CD4-positive, alpha-beta T cell treated with Interleukin-6 for 4 hours (primary cell): ENCODE measurements at regions not wholly inside any gene's neighbourhood (a gene's known extent, or its start where the extent isn't known, plus 50 kb on each side); places are given as distances from the start of the nearest gene placed in this dataset.
A peak's percentile ranks its signal among the peaks of the same experiment; 100 is the strongest.

Source experiments
- DNase-seq: peaks from one replicate; pipeline ENCODE4 v3.0.0-alpha.2; 2020; ENCODE audit warnings: mixed read lengths

DNA sequence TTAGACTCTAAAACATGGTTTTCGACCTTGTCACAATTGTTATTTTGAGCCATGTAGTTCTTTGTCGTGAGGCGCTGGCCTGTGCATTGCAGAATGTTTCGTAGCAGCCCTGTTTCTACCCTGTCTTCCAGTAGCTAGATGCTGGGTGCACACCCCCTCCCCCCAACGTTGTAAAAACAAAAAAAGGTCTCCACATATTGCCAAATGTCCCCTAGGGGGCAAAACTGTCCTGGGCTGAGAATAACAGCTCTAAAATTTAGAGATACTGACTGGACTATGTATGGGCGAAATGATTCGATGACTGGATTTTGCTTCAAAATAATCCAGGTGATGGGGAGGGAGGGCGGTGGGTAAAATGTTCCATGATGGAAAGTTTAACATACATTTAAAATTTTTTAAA, 126.1 kb upstream of the FUT8 start:
- peak; percentile 42 for DNase-seq

DNA sequence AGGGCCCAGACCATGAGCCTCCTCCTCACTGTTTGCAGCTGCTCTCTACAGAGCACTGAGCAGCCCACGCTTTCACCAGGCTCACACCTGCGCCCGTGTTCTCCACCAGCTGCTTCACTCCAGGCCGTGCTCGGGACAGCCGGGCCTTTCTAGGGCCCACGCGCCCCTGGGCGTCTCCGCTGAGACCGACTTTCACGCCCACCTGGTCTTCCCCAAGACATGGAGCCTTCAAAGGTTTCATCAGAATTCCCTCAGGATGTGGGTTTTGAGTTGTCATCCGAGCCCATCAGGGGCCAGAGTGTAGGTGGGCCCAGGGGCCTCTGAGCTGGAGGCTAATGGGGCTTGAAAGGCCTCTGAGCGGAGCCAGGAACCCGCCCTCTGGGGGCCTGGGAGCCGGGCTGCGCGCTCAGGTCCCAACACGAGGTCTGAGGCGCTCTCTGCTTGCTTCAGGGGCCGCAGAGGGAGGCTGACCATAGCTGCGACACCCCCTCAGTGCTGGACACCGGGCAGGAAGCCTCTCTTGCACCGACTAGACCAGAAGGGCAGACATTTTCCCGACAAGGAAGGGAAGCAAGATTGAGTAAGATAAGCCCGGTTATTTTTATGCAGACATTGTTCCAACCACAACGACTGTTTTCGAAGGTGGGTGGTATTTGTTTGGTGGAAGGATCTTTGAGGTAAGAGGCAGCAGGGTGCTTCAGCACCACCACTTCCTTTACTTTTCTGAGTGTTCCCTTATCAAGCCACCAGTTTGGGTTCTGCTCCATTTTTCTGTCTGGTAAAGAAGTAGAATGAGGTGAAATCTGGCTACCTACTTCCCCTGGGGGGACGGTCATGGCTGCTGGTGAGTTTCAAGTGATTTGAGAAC, 125.0 kb upstream of the FUT8 start:
- DNase-seq, result peak; percentile 63

DNA sequence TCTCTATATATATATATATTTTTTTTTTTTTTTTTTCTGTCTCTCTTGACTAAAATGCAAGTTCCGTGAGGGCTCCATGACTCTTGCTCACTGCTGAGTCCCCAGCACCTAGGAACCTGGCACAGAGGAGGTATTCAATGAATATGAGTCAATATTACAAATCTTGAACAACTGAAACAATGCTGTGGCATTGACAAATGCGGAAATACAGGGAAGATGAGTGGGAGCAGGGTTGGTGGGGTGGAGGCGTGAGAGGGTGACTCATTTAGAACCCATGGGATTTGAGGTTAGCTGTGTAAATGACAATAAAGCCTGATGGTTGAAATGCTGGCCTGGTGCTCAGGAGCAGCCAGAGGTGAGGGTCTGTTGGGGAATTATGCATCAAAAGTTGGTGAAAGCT, 121.7 kb upstream of the FUT8 start:
- no peak for DNase-seq

DNA sequence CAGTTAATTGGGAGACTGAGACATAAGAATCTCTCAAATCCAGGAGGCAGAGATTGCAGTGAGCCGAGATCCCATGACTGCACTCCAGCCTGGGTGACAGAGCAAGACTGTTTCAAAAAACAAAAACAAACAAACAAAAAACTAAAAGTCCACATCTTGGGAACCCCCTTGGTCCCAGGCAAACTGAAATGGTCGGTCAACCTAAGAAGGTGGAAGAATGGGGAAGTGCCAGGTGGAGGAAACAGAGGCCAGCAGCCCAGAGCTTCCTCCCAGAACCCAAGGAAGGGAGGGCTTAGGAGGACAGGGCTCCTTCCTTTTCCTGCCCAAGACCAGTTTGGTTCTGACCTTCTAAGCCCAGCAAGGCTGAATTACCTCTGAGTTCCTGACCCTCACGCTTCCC, 121.0 kb upstream of the FUT8 start:
- no peak for DNase-seq

DNA sequence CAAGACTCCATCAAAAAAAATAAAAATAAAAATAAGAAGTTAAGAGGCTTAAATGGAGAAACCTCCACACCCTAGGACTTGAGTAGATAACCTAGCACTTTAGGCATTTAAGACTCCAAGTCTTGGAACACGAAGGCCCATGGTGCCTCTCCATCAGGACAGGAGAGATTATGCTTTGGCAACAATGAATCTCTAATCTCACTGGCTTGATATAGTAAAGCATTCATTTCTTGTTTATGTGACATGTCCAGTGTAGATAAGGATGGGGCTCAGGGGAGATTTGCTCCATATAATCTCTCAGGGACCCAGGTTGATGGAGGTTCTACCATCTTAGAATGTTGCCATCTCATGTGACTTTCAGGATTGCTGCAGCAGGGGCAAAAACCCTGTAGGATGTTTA, 117.7 kb upstream of the FUT8 start:
- no peak for DNase-seq

DNA sequence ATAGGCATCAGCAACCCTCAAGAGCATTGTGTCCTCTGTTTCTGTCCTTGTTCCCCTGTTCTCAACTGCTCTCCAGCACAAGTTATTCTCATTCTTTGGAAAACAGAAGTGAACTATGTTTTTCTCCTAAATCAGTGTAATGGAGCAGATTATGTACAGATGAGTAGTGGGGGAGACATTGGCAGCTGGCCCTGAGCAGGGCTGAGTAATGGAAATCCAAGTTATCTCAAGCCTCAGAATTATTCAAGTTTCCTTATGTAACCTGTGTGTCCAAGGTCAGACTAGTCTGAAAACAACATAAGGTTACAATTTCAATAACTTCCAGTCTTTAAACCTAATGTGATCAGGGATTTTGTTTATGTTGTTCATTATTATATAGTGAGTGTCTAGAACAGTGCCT, 116.1 kb upstream of the FUT8 start:
- no peak for DNase-seq

DNA sequence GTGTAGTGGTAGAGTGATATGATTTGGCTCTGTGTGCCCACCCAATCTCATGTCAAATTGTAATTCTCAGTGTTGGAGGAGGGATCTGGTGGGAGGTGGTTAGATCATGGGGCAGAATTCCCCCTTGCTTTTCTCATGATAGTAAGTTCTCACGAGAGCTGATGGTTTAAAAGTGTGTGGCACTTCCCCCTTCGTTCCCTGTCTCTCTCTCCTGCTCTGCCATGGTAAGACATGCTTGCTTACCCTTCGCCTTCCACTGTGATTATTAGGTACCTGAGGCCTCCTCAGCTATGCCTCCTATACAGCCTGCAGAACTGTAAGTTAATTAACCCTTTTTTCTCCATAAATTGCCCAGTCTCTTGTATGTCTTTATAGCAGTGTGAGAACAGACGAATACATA, 115.7 kb upstream of the FUT8 start:
- no peak for DNase-seq

DNA sequence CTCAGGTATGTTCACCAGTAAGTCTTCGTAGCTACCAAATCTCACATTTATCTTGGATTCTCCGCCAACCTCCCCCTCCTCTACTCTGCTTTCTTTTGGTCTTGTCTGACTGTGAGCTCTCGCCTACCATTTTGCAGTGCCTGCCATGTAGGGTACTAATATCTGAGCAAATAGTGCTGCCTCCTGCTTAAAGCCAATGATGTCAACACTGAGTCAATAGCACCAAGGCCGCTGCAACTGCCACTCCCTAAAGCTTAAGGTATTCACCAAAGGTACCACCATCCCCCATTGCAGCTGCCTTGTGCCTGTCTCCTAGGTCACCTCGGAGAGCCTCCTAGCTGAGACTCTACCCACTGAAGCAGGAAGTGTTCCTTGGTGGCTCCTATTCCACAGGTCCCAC, 114.8 kb upstream of the FUT8 start:
- DNase-seq, result no peak

DNA sequence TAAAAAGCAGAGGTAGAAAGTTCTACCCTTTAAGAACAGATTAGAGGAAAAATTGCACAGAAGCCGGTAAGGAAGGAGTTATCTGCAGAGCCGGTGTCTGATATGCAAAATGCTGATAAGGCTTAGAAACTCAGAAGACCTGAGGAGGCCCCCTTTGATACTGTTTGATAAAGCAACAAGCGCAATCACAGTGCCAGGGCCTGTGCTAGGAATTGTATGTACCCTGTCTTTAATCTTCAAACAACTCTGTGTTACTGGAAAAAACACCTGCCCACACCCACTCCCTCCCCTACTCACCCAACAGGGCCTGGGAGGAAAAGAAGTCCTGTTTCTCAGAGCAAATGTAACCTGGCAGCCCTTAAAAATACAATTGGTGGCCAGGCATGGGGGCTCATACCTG, 112.7 kb upstream of the FUT8 start:
- peak; percentile 47 for DNase-seq

DNA sequence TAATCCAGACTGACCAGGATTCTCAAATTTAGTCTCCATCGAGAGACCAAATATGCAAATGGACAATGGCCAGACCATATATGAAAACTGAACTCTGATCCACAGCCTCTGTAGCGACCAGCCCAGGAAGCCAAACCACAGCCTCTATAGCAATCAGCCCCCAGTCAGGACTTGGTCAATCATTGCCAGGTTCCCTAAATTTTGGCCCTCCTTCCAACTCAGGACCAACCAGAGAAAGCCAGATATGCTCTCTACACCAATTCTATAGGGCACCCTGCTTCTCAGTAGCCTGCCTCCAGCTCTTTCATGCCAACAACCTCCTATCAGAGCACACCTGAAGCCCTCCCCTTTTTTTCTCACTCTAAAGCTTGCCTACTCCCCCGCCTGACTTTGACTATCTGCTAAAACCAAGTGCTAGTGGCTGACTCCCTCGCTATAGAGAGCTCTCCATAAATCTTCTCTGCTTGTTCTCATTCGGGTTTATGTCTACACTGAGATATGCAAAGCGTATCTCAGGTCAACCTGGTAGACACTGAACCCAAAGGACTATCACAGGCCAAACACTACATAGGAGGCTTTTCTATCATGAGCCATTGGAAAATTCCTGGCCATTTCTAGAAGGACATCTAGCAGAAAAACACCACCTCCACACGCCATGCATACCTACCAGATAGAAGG, 110.5 kb upstream of the FUT8 start:
- DNase-seq, result no peak

DNA sequence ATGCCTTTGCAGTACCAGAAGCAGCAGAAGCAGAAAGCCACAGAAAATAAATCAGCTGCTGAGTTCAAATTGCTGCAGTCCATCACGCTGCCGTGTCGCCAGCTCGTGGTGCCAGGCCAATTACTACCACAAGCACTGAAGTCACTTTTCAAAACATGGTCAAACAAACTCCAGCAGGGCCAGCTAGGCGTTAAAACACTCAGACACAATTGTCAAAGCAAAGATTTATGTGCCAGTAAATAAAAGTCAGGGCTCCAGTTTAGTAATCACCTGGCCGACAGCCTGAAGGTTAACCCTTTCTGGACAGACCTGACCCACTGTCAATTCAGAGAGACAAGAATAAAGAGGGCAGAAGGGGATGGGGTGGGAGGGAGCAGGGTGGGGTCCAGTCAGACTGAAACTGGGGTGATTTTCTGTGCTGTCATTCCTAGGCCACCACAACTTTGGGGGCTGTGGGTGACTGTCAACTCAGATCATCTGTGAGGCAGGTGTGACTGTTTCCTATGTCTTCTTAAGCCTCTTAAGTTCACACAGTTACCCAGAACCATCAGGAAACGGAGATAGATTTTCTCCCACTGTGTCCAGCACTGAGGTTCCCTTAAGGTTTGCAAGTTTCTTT, 109.8 kb upstream of the FUT8 start:
- DNase-seq, result no peak

DNA sequence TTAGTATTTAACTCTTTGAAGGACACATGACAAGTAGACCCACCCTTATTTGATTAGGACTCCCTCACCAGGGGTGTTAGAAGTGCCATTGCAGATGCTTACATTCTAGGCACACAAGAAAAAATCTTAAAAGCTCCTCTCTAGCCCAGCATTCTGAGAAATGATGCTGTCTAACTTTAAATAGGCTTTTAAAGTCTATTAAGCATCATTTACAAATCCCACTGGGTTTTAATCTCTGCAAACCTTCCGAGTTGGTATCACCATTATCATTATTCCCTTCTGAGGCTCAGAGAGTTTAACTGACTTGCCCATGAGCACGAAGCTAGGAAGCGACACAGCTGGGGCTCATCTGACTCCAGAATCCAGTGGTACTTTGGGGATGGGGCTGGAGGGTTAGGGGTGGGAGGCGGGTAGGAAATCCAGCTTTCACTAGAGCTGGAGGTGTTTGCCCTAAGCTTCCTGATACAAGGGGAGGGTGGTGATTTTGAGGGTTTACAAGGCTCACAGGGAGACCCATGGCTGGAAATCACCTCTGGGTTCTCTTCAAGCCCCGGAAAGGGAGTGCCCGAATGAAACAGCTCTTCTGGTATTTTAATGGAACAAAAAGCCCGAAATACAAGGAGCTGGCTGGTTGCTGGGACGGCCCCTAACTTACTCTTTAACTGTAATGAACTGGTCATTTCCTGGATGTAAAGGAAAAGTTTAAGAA, 109.2 kb upstream of the FUT8 start:
- DNase-seq, result no peak

DNA sequence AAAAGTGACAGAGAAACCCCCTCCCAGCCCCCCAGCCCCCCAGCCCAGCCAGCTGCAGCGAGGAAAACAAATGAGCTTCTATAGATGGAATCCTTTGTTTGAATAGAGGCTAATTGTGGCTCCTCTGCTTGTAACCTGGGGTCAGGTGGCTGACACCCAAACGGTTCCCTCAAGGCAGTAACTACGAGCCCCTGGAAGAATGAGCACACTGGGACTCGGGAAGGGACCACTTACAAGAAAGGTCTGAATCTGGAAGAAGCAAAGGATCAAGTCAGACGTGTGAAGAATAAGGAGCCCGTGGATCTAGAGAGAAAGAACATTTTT, 108.7 kb upstream of the FUT8 start:
- no peak for DNase-seq

DNA sequence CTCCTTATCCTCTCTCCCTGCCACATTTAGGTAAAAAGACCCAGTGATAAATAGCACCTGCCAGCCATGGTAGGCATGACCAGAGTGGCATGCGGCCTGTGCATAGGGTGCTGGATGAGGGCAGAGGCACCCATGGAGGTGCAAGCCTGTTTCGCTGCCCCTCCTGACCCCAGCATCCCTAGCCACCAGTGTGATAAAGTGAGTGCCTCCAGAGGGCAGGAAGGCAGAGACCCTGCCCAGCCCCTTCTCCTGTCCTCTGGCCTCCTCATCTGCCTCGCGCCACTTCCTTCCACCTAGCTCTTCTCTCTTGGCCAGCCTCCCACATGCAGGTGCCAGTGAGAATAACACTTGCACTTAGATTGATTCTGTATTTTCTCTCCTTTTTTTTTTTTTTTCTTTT, 108.3 kb upstream of the FUT8 start:
- no peak for DNase-seq

DNA sequence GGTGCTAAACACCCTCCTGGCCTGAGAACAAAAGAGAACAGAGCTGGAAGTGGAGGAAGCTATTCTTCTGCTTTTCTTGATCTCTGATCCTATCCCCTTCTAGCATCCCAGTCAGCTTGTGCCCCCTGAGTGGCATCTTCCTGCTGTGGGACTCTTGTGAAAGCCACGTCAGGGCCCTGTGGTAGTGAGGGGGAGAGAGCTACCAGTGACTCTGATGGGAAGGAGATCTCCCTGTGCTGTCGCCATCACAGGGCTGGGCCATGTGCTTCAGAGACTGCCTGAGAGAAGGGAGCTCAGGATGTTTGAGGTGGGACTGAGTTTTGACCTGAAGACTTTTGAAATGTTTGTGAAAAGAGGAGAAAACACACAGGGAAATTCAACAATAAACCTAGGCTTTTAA, 107.6 kb upstream of the FUT8 start:
- DNase-seq, result no peak

DNA sequence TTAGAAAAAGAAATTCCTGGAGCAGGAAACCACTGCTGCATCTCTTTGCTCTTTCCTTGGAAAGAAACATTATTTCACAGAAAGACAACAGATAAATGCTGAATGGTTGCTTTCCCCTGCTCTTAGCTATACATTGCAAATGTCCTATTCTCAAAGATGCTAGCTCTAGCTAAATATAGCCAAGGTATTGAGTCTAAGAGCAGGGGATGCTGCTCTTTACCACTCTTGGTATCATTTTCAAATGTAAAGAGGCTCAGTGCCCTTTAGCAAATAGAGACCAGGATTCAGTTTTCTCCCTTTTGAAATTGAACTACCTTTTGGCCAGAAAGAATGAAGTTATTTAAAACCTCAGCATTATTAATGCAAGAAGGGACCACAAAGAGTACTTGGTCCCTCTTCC, 104.0 kb upstream of the FUT8 start:
- no peak for DNase-seq

DNA sequence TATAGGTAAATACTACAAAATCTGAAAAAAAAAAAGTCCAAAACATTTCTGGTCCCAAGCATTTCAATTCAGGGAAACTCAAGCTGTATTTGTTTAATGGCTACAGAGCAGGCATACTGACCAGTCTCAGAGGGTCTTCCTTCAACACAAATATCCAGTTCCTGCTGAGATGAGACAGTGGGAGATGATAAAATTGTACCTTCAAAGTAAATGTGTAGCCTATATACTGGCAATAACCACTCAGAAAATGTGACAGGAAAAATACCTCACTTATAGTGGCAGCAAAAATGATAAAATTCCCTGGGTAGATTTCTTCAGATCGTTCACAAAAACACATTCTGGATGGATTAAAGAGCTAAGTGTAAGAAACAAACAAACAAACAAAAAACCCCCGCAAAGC, 102.0 kb upstream of the FUT8 start:
- DNase-seq, result no peak

DNA sequence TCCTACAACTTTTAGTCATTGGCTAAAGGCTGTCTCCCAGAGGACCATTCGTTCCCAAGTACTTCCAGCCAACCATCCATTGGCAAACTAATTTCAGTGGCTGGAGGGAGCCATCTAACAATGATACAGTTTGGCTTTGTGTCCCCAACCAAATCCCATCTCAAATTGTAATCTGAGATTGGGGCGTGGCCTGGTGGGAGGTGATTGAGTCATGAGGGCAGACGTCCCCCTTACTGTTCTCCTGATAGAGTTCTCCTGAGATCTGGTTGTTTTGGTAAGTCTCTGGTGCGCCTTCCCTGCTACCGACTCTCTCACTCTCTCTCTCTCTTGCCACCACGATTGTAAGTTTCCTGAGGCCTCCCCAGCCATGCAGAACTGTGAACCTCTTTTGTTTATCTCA, 99.7 kb upstream of the FUT8 start:
- no peak for DNase-seq

DNA sequence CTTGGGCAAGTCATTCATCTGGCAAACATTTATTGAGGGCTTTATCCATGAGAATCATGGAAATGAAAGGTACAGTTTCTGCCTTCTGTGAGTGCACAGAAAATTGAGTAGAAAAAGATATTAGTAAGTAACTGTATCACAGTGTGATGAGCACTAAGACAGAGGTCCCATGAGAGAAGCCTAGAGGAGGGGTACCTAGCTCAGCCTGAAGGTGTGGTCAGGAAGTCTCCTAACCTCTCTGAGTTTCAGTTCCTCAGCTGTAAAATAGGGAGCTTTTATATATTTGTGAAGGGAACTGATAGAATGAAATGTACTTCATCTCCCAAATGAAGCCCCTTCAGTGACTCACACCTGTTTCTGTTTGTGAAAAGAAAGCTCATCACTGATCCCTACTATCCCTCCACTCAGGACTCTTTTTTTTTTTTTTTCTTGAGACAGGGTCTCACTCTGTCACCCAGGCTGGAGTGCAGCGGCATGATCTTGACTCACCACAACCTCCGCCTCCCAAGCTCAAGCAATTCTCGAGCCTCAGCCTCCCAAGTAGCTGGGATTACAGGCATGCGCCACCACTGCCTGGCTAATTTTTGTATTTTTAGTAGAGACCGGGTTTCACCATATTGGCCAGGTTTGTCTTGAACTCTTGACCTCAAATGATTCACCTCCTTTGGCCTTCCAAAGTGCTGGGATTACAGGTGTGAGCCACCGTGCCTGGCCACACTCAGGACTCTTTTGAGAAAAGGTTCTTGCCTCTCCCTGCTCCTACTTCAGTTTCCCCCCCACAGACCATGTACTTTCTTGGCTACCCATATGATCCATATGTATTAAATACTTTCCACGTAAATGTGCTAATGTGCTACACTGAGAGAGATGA, 93.7 kb upstream of the FUT8 start:
- no peak for DNase-seq

DNA sequence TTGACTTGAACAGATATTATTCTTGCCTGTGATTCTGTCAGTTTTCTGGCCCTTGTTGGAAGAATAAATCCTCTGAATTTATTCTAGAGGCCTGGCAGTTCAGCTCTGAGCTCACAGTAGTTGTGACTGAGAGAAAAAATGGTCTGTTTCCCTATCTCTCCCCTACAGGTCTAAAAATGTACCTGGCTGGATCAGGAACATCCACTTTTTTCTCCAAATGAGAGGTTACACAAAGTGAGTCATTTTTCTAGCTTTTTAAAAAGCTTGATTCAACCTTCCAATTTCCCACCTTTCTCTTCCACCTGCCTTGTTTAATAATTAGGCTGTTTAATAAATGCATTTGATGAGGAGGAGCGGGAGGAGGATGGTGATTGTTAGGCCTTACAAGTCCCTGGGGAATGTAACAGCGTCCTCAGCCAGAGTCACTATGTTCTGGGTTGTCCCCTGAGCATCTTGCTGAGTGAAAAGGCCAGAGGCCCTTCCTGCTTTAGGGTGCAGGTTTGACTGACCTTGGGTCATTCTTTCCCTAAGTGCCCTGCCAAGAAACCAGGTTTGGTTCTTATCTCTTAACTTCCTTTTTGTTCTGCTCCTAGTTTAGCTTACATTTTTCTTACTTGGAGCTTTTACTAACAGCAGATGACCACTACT, 91.7 kb upstream of the FUT8 start:
- no peak for DNase-seq

DNA sequence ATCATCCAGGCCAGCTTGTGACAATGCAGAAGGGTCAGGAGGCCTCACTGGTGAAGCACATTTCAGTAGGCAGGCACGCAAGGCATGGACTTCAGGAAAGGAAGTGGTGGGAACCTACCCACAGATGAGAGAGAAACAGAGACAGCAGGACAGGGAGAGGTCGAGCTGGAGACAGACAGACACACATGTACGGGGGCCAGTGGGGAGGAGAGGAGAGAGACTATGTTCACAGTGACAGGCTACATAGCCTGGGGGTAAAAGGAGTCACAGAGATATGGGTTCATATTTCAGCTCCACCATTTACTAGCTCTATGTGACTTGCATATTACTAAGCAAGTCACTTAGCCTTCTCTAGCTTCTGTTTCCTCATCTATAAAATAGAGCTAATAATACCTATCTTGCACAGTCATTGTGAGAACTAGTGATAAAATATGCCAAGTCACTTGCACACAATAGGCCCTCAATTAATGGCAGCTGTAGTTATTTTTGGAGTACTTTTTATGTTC, 91.1 kb upstream of the FUT8 start:
- peak; percentile 20 for DNase-seq

DNA sequence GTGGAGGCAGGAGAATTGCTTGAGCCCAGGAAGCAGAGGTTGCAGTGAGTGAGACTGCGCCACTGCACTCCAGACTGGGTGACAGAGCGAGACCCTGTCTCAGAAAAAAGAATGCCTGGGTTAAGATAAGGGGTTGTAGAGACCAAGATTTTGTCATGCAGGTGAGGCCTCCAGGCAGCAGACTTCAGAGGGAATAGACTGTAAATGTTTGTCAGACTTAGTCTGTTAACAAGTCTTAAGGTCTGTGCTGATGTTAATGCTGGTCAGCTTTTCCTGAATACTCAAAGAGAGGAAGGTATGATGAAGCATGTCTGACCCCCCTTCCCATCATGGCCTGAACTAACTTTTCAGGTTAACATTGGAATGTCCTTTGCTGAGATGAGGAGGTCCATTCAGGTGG, 83.0 kb upstream of the FUT8 start:
- DNase-seq, result no peak
